OCI-LY1 (cell line): ENCODE measurements at regions not wholly inside any gene's neighbourhood (a gene's known extent, or its start where the extent isn't known, plus 50 kb on each side); places are given as distances from the start of the nearest gene placed in this dataset.

Experiments
- CTCF ChIP-seq: fragments of 200-600 bp; sonication (generic), shearing (Covaris generic); IDR thresholded peaks from 2 replicates; pipeline ENCODE4 v1.5.1; 2017; ENCODE audit warnings: mild to moderate bottlenecking, antibody characterized with exemption, low read length, moderate library complexity, mixed read lengths
- EZH2 ChIP-seq: fragments of 200-600 bp; sonication (generic), shearing (Covaris generic); IDR thresholded peaks from 2 replicates; pipeline ENCODE4 v1.8.0; 2017; ENCODE audit warnings: borderline replicate concordance, mixed run types, mild to moderate bottlenecking, antibody characterized with exemption, low read length, moderate library complexity, mixed read lengths

- TF ChIP-seq CTCF (no peak), EZH2 (no peak)
These were observed 85.3 kb upstream of the MBIP start for GRCh38 chr14:36405589-36406274.
